ENCODE measurements at regions not wholly inside any gene's neighbourhood (a gene's known extent, or its start where the extent isn't known, plus 50 kb on each side); places are given as distances from the start of the nearest gene placed in this dataset.
"Not testable (repeated sequence)": the region's sequence is repeated elsewhere in the genome, so short reads cannot be mapped to it uniquely, and the experiment has no call there.

GRCh38 chr21:35468991-35469390 is 419.9 kb upstream of the RUNX1 start:
- no peak for TF ChIP-seq CTCF (IDR thresholded peaks at IDR 0.05)
- Histone ChIP-seq H3K4me3 (no peak overlapping the region), H3K27ac (no peak overlapping the region)
- no peak for DNase-seq (ENCODE audit: low spot score)

GRCh38 chr21:35467566-35467965 is 418.5 kb upstream of the RUNX1 start:
- no peak overlapping the region for H3K27ac ChIP-seq
- no peak overlapping the region for H3K4me3 ChIP-seq
- TF ChIP-seq CTCF (IDR thresholded peaks at IDR 0.05) = no peak
- DNase-seq (ENCODE audit: low spot score) = no peak

- DNase-seq (ENCODE audit: low spot score); H3K4me3 ChIP-seq; H3K27ac ChIP-seq: not testable (repeated sequence)
These were observed 417.6 kb upstream of the RUNX1 start for GRCh38 chr21:35466681-35467080.

- Histone ChIP-seq H3K27ac (no peak overlapping the region), H3K4me3 (no peak overlapping the region)
- no peak for DNase-seq (ENCODE audit: low spot score)
- TF ChIP-seq CTCF (IDR thresholded peaks at IDR 0.05) = no peak
These were observed 416.6 kb upstream of the RUNX1 start for GRCh38 chr21:35465741-35466140.

GRCh38 chr21:35461700-35462099 is 412.6 kb upstream of the RUNX1 start:
- no peak overlapping the region for H3K27ac ChIP-seq
- DNase-seq (ENCODE audit: low spot score) = no peak
- H3K4me3 ChIP-seq = no peak overlapping the region
- no peak for TF ChIP-seq CTCF (IDR thresholded peaks at IDR 0.05)

- TF ChIP-seq CTCF (IDR thresholded peaks at IDR 0.05) = no peak
- no peak for DNase-seq (ENCODE audit: low spot score)
- H3K4me3 ChIP-seq = no peak overlapping the region
- no peak overlapping the region for H3K27ac ChIP-seq
These were observed 411.3 kb upstream of the RUNX1 start for GRCh38 chr21:35460441-35460840.

GRCh38 chr21:35458405-35458804 is 409.3 kb upstream of the RUNX1 start:
- Histone ChIP-seq H3K27ac (no peak overlapping the region), H3K4me3 (no peak overlapping the region)
- no peak for DNase-seq (ENCODE audit: low spot score)
- no peak for TF ChIP-seq CTCF (IDR thresholded peaks at IDR 0.05)
